PC-3 (cell line): ENCODE measurements at regions not wholly inside any gene's neighbourhood (a gene's known extent, or its start where the extent isn't known, plus 50 kb on each side); places are given as distances from the start of the nearest gene placed in this dataset.

Experiments used
- CTCF ChIP-seq: fragments of 300-600 bp; sonication (generic); conservative IDR thresholded peaks from 2 replicates; pipeline ENCODE4 v1.5.1; 2017; ENCODE audit warnings: antibody characterized with exemption, low read depth, mild to moderate bottlenecking, low read length
- EZH2 ChIP-seq: fragments of 300-600 bp; sonication (generic); IDR thresholded peaks from one replicate; pipeline ENCODE4 v1.6.1; 2017; ENCODE audit warnings: antibody characterized with exemption, mild to moderate bottlenecking, low read length; ENCODE audit not compliant: unreplicated experiment

- TF ChIP-seq EZH2 (no peak), CTCF (no peak)
These were observed 172.6 kb downstream of the TBC1D2B start for GRCh38 chr15:77904901-77905300.
